ENCODE measurements at regions not wholly inside any gene's neighbourhood (a gene's known extent, or its start where the extent isn't known, plus 50 kb on each side); places are given as distances from the start of the nearest gene placed in this dataset.
"Not testable (repeated sequence)": the region's sequence is repeated elsewhere in the genome, so short reads cannot be mapped to it uniquely, and the experiment has no call there.

- DNase-seq: no peak
Observed at GRCh38 chr12:67457778-67458665, 188.9 kb downstream of the CAND1 start.

- DNase-seq: no peak
Observed at GRCh38 chr12:67459173-67459572, 189.4 kb upstream of the DYRK2 start.

- DNase-seq: no peak
Observed at GRCh38 chr12:67459578-67459977, 189.0 kb upstream of the DYRK2 start.

- no peak for DNase-seq
Observed at GRCh38 chr12:67460388-67460787, 188.2 kb upstream of the DYRK2 start.

GRCh38 chr12:67468549-67469245 lies 179.8 kb upstream of the DYRK2 start:
- no peak for DNase-seq

- no peak for DNase-seq
Observed at GRCh38 chr12:67469666-67470065, 178.9 kb upstream of the DYRK2 start.

GRCh38 chr12:67471810-67472209 lies 176.7 kb upstream of the DYRK2 start:
- no peak for DNase-seq

- no peak for DNase-seq
Observed at GRCh38 chr12:67472539-67472938, 176.0 kb upstream of the DYRK2 start.

- no peak for DNase-seq
Observed at GRCh38 chr12:67474934-67475620, 173.5 kb upstream of the DYRK2 start.

- no peak for DNase-seq
Observed at GRCh38 chr12:67475725-67476124, 172.8 kb upstream of the DYRK2 start.

- no peak for DNase-seq
Observed at GRCh38 chr12:67477681-67478265, 170.8 kb upstream of the DYRK2 start.

- DNase-seq: peak; percentile 84
Observed at GRCh38 chr12:67482751-67483661, 165.5 kb upstream of the DYRK2 start.

- DNase-seq: no peak
Observed at GRCh38 chr12:67483871-67484554, 164.5 kb upstream of the DYRK2 start.

- no peak for DNase-seq
Observed at GRCh38 chr12:67484791-67485480, 163.6 kb upstream of the DYRK2 start.

- DNase-seq: no peak
Observed at GRCh38 chr12:67486671-67487070, 161.9 kb upstream of the DYRK2 start.

GRCh38 chr12:67488349-67488748 lies 160.2 kb upstream of the DYRK2 start:
- DNase-seq: not testable (repeated sequence)

- DNase-seq: no peak
Observed at GRCh38 chr12:67489007-67489406, 159.5 kb upstream of the DYRK2 start.

- DNase-seq: no peak
Observed at GRCh38 chr12:67496581-67496980, 152.0 kb upstream of the DYRK2 start.

GRCh38 chr12:67498991-67499390 lies 149.6 kb upstream of the DYRK2 start:
- DNase-seq: no peak

- DNase-seq: no peak
Observed at GRCh38 chr12:67501362-67501761, 147.2 kb upstream of the DYRK2 start.

GRCh38 chr12:67504026-67504425 lies 144.5 kb upstream of the DYRK2 start:
- no peak for DNase-seq

Measured in KG1 (cell line).